ENCODE measurements at regions not wholly inside any gene's neighbourhood (a gene's known extent, or its start where the extent isn't known, plus 50 kb on each side); places are given as distances from the start of the nearest gene placed in this dataset.

DNA sequence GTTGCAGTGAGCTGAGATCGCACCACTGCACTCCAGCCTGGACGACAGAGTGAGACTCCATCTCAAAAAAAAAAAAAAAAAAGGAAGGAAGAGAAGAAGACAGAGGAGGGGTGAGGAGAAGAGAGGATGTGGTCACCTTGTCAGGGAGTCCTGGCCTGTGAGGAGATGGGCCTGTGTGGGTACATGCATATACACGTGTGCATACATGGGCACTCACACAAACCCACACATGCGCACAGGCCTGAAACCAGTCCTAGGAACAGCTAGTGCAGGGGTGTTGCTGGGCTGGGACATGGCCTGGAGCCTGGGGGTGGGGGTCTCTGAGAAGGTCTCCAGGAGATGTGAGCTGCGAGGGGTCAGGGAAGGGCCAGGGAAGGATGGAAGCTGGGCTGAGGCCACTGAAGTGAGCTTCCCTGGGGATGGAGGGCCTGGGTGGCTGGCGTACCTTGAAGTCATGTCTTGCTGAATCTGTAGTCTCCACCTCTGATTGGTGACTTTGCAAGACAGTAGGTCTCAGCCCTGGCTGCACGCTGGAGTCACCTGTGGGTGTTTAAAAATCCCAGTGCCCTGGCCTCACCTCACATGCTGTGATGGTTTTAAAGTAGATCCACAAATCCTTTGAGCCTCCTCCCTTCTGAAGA is 72.4 kb downstream of the MRM1 start:
- no peak for TF ChIP-seq POLR2AphosphoS5 (IDR thresholded peaks at IDR 0.05; ENCODE audit: low read depth, low read length)
- no peak for TF ChIP-seq SIN3A (IDR thresholded peaks at IDR 0.05; ENCODE audit: borderline replicate concordance, insufficient read depth, low read length)
- TF ChIP-seq REST (IDR thresholded peaks at IDR 0.05; ENCODE audit: insufficient read depth in 1 of 2, low read depth in 2 of 2, low read length in 2 of 2), result no peak
- TF ChIP-seq TAF1 (IDR thresholded peaks at IDR 0.05; ENCODE audit: borderline replicate concordance, insufficient read depth, low read length), result no peak
